ENCODE measurements at regions not wholly inside any gene's neighbourhood (a gene's known extent, or its start where the extent isn't known, plus 50 kb on each side); places are given as distances from the start of the nearest gene placed in this dataset.

- WGBS, 2 experiments = 93 to 100% methylated on average over 1 to 3 of the region's 3 CpGs
- H3K4me3 ChIP-seq (ENCODE audit: insufficient read depth, low read depth, low read length) = no peak overlapping the region
- H3K36me3 ChIP-seq (ENCODE audit: control insufficient read depth, insufficient read depth, low read length) = no peaks in the 10 kb centered on the region
- no peaks in the 10 kb centered on the region for H3K9me3 ChIP-seq (ENCODE audit: control insufficient read depth, low read length)
- H3K27me3 ChIP-seq (ENCODE audit: control insufficient read depth, insufficient read depth, low read length, poor library complexity, severe bottlenecking) = no peaks in the 10 kb centered on the region
- H3K27ac ChIP-seq (ENCODE audit: insufficient read depth, low read depth, low read length, poor library complexity, severe bottlenecking) = no peak overlapping the region
- no peaks in the 10 kb centered on the region for H3K4me1 ChIP-seq (ENCODE audit: control insufficient read depth, insufficient read depth, low read length)
These were observed 401.4 kb upstream of the ID4 start for GRCh38 chr6:19435755-19436154.

GRCh38 chr6:19438566-19439353, 398.4 kb upstream of the ID4 start:
- Histone ChIP-seq H3K27ac (ENCODE audit: insufficient read depth, low read depth, low read length, poor library complexity, severe bottlenecking) (no peak overlapping the region), H3K4me3 (ENCODE audit: insufficient read depth, low read depth, low read length) (no peak overlapping the region), H3K4me1 (ENCODE audit: control insufficient read depth, insufficient read depth, low read length) (no peaks in the 10 kb centered on the region), H3K27me3 (ENCODE audit: control insufficient read depth, insufficient read depth, low read length, poor library complexity, severe bottlenecking) (no peaks in the 10 kb centered on the region), H3K36me3 (ENCODE audit: control insufficient read depth, insufficient read depth, low read length) (no peaks in the 10 kb centered on the region), H3K9me3 (ENCODE audit: control insufficient read depth, low read length) (no peaks in the 10 kb centered on the region)
- WGBS, 2 experiments = 94 to 96% methylated on average over 7 to 8 of the region's 8 CpGs

- 79 to 100% methylated on average over 1 to 3 of the region's 3 CpGs for WGBS, 2 experiments
These were observed 396.6 kb upstream of the ID4 start for GRCh38 chr6:19440531-19440930.

GRCh38 chr6:19443411-19443810, 393.8 kb upstream of the ID4 start:
- no peaks in the 10 kb centered on the region for H3K36me3 ChIP-seq (ENCODE audit: control insufficient read depth, insufficient read depth, low read length)
- peaks cover 2% of the 10 kb centered on the region for H3K9me3 ChIP-seq (ENCODE audit: control insufficient read depth, low read length)
- H3K4me3 ChIP-seq (ENCODE audit: insufficient read depth, low read depth, low read length) = no peak overlapping the region
- H3K27me3 ChIP-seq (ENCODE audit: control insufficient read depth, insufficient read depth, low read length, poor library complexity, severe bottlenecking) = no peaks in the 10 kb centered on the region
- 97 to 99% methylated on average over 3 of the region's 3 CpGs for WGBS, 2 experiments
- H3K27ac ChIP-seq (ENCODE audit: insufficient read depth, low read depth, low read length, poor library complexity, severe bottlenecking) = no peak overlapping the region
- H3K4me1 ChIP-seq (ENCODE audit: control insufficient read depth, insufficient read depth, low read length) = no peaks in the 10 kb centered on the region

More at GRCh38 chr6:19440531-19440930, 396.6 kb upstream of the ID4 start:
- Histone ChIP-seq H3K27ac (ENCODE audit: insufficient read depth, low read depth, low read length, poor library complexity, severe bottlenecking) (no peak overlapping the region), H3K4me1 (ENCODE audit: control insufficient read depth, insufficient read depth, low read length) (no peaks in the 10 kb centered on the region), H3K9me3 (ENCODE audit: control insufficient read depth, low read length) (no peaks in the 10 kb centered on the region), H3K36me3 (ENCODE audit: control insufficient read depth, insufficient read depth, low read length) (no peaks in the 10 kb centered on the region), H3K27me3 (ENCODE audit: control insufficient read depth, insufficient read depth, low read length, poor library complexity, severe bottlenecking) (no peaks in the 10 kb centered on the region), H3K4me3 (ENCODE audit: insufficient read depth, low read depth, low read length) (no peak overlapping the region)

- no peak overlapping the region for H3K27ac ChIP-seq (ENCODE audit: insufficient read depth, low read depth, low read length, poor library complexity, severe bottlenecking)
- 94 to 96% methylated on average over 3 of the region's 4 CpGs for WGBS, 2 experiments
- H3K9me3 ChIP-seq (ENCODE audit: control insufficient read depth, low read length) = peaks cover 2% of the 10 kb centered on the region
- H3K4me3 ChIP-seq (ENCODE audit: insufficient read depth, low read depth, low read length) = no peak overlapping the region
- no peaks in the 10 kb centered on the region for H3K27me3 ChIP-seq (ENCODE audit: control insufficient read depth, insufficient read depth, low read length, poor library complexity, severe bottlenecking)
- no peaks in the 10 kb centered on the region for H3K4me1 ChIP-seq (ENCODE audit: control insufficient read depth, insufficient read depth, low read length)
- no peaks in the 10 kb centered on the region for H3K36me3 ChIP-seq (ENCODE audit: control insufficient read depth, insufficient read depth, low read length)
These were observed 393.1 kb upstream of the ID4 start for GRCh38 chr6:19444041-19444440.

GRCh38 chr6:19444481-19444880, 392.7 kb upstream of the ID4 start:
- no peaks in the 10 kb centered on the region for H3K4me1 ChIP-seq (ENCODE audit: control insufficient read depth, insufficient read depth, low read length)
- 94 to 96% methylated on average over 1 of the region's 1 CpG for WGBS, 2 experiments

GRCh38 chr6:19446570-19446969, 390.6 kb upstream of the ID4 start:
- Histone ChIP-seq H3K4me3 (ENCODE audit: insufficient read depth, low read depth, low read length) (no peak overlapping the region), H3K4me1 (ENCODE audit: control insufficient read depth, insufficient read depth, low read length) (no peaks in the 10 kb centered on the region), H3K36me3 (ENCODE audit: control insufficient read depth, insufficient read depth, low read length) (no peaks in the 10 kb centered on the region), H3K9me3 (ENCODE audit: control insufficient read depth, low read length) (peaks cover 2% of the 10 kb centered on the region), H3K27ac (ENCODE audit: insufficient read depth, low read depth, low read length, poor library complexity, severe bottlenecking) (no peak overlapping the region), H3K27me3 (ENCODE audit: control insufficient read depth, insufficient read depth, low read length, poor library complexity, severe bottlenecking) (no peaks in the 10 kb centered on the region)
- WGBS, 2 experiments = 96% methylated on average over 1 to 2 of the region's 3 CpGs

More at GRCh38 chr6:19444481-19444880, 392.7 kb upstream of the ID4 start:
- H3K36me3 ChIP-seq (ENCODE audit: control insufficient read depth, insufficient read depth, low read length) = no peaks in the 10 kb centered on the region
- no peaks in the 10 kb centered on the region for H3K27me3 ChIP-seq (ENCODE audit: control insufficient read depth, insufficient read depth, low read length, poor library complexity, severe bottlenecking)
- peaks cover 2% of the 10 kb centered on the region for H3K9me3 ChIP-seq (ENCODE audit: control insufficient read depth, low read length)
- no peak overlapping the region for H3K27ac ChIP-seq (ENCODE audit: insufficient read depth, low read depth, low read length, poor library complexity, severe bottlenecking)
- H3K4me3 ChIP-seq (ENCODE audit: insufficient read depth, low read depth, low read length) = no peak overlapping the region

GRCh38 chr6:19450651-19451050, 386.5 kb upstream of the ID4 start:
- WGBS, 2 experiments = 94 to 96% methylated on average over 1 of the region's 1 CpG
- Histone ChIP-seq H3K27me3 (ENCODE audit: control insufficient read depth, insufficient read depth, low read length, poor library complexity, severe bottlenecking) (no peaks in the 10 kb centered on the region), H3K27ac (ENCODE audit: insufficient read depth, low read depth, low read length, poor library complexity, severe bottlenecking) (no peak overlapping the region), H3K36me3 (ENCODE audit: control insufficient read depth, insufficient read depth, low read length) (no peaks in the 10 kb centered on the region), H3K9me3 (ENCODE audit: control insufficient read depth, low read length) (peaks cover 2% of the 10 kb centered on the region), H3K4me1 (ENCODE audit: control insufficient read depth, insufficient read depth, low read length) (no peaks in the 10 kb centered on the region), H3K4me3 (ENCODE audit: insufficient read depth, low read depth, low read length) (no peak overlapping the region)

- 100% methylated on average over 1 of the region's 1 CpG; no CpG with 5 or more reads in 1 of the 2 experiments for whole genome bisulfite sequencing, 2 experiments
- no peaks in the 10 kb centered on the region for H3K27me3 ChIP-seq (ENCODE audit: control insufficient read depth, insufficient read depth, low read length, poor library complexity, severe bottlenecking)
These were observed 384.7 kb upstream of the ID4 start for GRCh38 chr6:19452495-19452894.

GRCh38 chr6:19454001-19454720, 383.0 kb upstream of the ID4 start:
- Histone ChIP-seq H3K4me1 (ENCODE audit: control insufficient read depth, insufficient read depth, low read length) (no peaks in the 10 kb centered on the region), H3K27me3 (ENCODE audit: control insufficient read depth, insufficient read depth, low read length, poor library complexity, severe bottlenecking) (no peaks in the 10 kb centered on the region), H3K36me3 (ENCODE audit: control insufficient read depth, insufficient read depth, low read length) (no peaks in the 10 kb centered on the region), H3K4me3 (ENCODE audit: insufficient read depth, low read depth, low read length) (no peak overlapping the region), H3K27ac (ENCODE audit: insufficient read depth, low read depth, low read length, poor library complexity, severe bottlenecking) (no peak overlapping the region), H3K9me3 (ENCODE audit: control insufficient read depth, low read length) (no peaks in the 10 kb centered on the region)
- WGBS, 2 experiments = 93% methylated on average over 3 of the region's 3 CpGs

More at GRCh38 chr6:19452495-19452894, 384.7 kb upstream of the ID4 start:
- Histone ChIP-seq H3K4me1 (ENCODE audit: control insufficient read depth, insufficient read depth, low read length) (no peaks in the 10 kb centered on the region), H3K4me3 (ENCODE audit: insufficient read depth, low read depth, low read length) (no peak overlapping the region), H3K9me3 (ENCODE audit: control insufficient read depth, low read length) (no peaks in the 10 kb centered on the region), H3K36me3 (ENCODE audit: control insufficient read depth, insufficient read depth, low read length) (no peaks in the 10 kb centered on the region), H3K27ac (ENCODE audit: insufficient read depth, low read depth, low read length, poor library complexity, severe bottlenecking) (no peak overlapping the region)
